ENCODE measurements at regions not wholly inside any gene's neighbourhood (a gene's known extent, or its start where the extent isn't known, plus 50 kb on each side); places are given as distances from the start of the nearest gene placed in this dataset.
"Not testable (repeated sequence)": the region's sequence is repeated elsewhere in the genome, so short reads cannot be mapped to it uniquely, and the experiment has no call there.

- DNase-seq (ENCODE audit: low read depth, low spot score): no peak
Observed at GRCh38 chr17:51435171-51435552, 174.8 kb downstream of the UTP18 start.

GRCh38 chr17:51435641-51436091, 175.3 kb downstream of the UTP18 start:
- DNase-seq (ENCODE audit: low read depth, low spot score): peak; percentile 7

DNA sequence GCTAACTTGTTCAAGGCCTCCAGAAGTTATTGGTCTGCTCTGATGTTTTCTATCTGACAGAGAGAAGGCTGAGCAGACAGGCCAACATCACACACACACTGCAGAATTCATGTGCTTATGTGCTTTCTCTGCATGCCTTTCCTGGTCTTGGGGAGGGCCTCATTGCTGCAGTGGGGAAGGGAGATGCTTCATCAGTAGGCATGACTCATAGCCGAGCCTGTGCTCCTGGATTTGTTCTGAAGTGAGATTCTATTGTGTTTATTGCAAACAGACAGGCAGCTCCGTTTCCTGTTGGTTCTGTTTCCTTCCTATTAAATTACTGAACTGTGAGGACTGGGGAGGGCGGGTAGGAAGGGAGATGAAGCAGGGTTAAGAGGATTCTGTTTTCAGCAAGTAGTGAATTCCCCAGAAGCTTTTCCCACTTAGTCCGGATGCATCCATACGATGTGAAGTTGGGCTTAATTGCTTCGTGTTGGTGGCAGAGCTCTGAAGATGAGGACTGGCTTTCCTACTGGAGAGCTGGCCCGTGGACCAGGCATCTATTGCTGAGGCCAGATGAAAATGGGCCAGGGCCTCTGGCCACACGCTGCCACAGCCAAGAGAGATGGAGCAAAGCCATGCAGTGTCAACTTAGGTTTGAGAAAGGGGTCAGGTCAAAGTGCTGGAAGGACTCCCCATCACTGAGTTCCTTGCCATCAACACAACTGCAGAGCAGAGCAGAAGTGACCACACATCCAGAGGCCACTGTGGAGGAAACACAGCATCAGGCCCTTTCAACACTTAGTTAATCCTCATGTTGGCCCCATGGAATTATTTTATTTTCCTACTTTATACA, 179.3 kb downstream of the UTP18 start:
- DNase-seq (ENCODE audit: low read depth, low spot score): no peak

GRCh38 chr17:51441431-51441830, 181.1 kb downstream of the UTP18 start:
- no peak for DNase-seq (ENCODE audit: low read depth, low spot score)

DNA sequence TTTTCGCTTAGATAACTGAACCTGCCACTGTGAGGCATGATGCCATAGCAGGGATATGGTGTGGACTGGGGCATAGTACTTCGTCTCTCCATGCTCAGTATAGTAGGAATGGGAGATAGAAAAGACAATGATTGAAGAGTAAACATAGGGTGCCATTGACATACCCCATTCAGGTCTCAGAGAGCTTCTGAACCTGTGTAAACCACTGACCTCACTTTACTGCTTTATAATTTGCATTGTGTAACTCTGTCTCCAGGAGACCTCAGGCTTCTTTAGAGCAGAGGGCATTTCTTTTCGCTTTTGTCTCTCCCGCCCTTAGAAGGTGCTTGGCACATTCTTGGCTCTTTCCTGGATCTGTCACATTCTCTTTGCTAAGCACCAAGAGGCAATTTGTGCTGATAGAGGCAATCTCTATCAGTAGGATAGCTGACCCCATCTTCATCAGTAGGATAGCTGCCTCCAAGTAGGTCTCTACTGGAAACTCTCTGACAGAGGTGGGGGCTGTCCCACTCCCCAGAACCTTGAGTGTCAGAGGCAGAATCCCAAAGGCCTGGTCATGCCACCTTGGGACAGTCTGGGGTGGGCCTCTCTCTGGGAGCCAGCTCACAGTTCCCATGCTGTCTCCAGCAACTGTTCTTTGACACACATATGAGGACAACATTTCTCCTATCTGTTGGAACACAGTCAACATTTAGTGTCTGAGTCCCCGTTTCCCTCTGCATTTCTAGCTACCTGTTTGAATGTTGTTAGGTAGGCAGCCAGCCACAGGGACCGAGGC, 181.9 kb downstream of the UTP18 start:
- DNase-seq (ENCODE audit: low read depth, low spot score): no peak

DNA sequence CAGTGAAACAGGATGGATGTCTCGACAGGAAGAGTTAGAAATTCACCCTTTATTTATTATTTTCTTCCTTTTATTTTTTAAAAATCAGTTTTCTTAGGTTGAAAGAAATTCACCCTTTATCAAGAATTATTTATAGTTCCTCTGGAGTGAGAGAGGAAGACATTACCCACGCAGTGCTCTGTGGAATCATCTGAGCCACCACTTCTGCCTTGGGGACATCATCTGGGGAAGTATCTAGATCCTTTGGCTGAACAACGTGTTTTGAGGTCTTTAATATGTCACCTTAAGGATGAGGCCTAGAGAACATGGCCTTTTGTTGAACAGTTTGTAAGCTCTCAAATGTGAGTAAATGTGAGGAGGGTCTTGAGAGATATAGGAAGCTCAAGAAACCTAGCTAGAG, 183.3 kb downstream of the UTP18 start:
- DNase-seq (ENCODE audit: low read depth, low spot score): no peak

DNA sequence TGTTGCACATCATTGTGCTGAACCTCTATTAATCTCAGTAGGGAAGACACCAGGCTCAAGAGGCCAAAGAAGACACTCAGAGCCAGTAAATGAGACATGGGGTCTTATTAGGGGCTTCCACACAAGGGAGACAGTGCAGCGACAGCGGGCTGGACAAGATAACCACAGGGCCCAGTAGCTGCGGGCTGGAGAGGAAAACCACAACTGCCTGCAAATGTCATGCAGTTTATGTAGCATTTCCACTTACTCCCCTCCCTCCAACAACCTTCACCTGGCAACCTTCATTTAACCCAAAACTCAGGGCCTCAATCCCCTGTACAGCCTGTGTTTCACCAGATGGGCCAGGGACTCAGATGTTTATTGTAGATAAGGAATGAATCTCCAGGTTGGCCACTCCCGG, 185.6 kb downstream of the UTP18 start:
- DNase-seq (ENCODE audit: low read depth, low spot score): no peak

DNA sequence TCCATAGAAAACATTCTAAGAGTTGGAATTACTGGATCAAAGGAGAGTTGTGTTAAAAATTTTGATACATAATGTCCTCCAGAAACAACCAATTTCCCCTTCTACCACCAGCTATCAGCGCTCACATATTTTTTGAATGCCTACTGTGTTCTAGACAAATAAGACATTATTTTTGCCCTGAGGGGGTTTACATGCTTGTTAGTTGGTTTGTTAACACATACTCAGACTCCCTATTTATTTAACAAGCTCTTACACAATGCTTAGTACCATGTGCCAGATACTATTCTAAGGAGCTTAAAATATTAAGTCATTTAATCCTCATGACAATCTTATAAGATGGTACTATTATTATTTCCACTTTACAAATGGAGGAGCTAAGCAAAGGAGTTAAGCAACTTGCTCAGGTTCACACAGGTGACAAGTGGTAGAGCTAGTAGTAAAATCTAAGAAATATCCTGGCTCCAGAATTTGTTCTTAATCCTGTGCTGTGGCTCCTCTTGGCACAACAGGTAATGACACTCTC, 194.2 kb downstream of the UTP18 start:
- DNase-seq (ENCODE audit: low read depth, low spot score): no peak

GRCh38 chr17:51455211-51455610, 194.9 kb downstream of the UTP18 start:
- DNase-seq (ENCODE audit: low read depth, low spot score): no peak

GRCh38 chr17:51455931-51456330, 195.6 kb downstream of the UTP18 start:
- no peak for DNase-seq (ENCODE audit: low read depth, low spot score)

- no peak for DNase-seq (ENCODE audit: low read depth, low spot score)
Observed at GRCh38 chr17:51456942-51457341, 196.6 kb downstream of the UTP18 start.

DNA sequence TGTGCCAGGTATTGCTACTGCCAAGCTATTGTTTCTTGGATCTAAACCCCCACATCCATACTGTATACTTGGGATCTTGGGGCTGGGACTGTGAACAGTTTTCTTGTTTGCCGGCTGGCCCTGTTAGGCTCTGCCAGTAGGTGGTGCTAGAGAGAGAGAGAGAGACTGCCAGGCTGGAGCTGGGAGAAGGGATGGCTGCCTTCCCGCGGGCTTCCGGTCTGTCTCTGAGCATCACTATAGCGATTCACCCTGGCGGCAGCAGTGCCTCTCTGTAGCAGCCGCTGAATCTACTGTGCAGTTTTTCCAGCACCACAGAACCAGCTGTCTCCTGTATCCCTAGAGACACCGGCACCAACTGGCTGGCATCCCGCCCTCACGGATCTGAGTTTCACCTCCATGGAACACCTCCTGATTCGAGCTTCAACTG, 201.2 kb downstream of the UTP18 start:
- no peak for DNase-seq (ENCODE audit: low read depth, low spot score)

DNA sequence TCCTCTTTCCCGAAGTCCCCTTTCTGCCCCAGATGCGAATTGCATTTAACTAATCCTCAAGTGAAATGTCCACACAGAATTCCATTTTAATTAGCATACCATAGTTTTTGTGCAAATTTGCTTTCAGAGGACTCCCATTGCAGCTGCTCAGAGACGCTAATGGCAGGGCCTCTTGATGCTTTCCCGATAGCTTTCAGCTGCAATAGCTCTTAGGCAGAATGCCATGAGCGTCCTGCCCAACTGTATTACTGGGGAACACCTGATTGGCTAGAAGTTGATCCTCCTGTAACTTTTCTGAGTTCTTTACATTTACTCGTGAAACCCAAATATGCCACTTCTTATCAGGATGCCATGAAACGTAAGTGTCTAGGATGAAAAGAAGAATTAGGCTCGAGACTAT, 203.0 kb downstream of the UTP18 start:
- DNase-seq (ENCODE audit: low read depth, low spot score): no peak

DNA sequence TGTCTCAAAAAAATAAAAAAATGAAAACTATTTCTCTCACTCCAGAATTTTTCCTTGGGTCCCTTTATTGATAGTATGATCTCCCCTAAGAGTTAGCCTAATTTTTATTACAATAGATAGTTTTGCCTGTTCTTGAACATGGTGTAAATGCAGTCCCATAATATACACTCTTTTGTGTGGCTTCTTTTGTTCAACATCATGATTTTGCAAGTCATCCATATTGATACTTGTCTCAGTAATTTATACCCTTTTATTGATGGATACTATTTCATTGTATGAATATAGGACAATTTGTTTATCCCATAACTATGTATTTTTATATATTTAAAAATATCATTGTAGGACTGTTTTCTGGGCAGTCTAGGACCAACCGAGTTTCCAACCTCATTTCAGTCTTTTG, 207.0 kb downstream of the UTP18 start:
- no peak for DNase-seq (ENCODE audit: low read depth, low spot score)

DNA sequence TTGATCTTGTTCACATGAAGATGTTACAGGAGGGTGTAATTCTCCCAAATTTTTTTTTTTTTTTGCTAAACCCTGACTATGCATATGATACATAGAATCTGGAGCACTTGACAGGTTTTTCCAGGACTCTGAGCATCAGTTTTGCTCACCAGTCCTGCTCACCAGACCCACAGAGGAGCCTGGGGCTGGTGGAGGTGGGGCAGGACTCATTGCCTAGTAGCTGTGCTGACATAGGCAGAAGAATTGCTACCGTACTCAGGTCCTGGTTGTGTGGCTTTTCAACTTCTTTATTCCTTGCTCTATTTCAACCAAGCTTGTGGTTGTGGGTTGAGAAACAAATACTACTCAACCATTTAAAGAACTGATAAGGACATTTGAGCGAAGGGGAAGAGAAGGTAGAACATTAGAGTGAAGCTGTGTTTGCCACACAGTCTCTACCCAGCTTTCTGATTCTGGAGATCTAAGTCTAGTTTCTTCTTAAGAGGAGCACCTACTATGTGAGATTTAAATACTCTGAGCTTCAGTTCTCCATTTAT, 212.4 kb downstream of the UTP18 start:
- no peak for DNase-seq (ENCODE audit: low read depth, low spot score)

DNA sequence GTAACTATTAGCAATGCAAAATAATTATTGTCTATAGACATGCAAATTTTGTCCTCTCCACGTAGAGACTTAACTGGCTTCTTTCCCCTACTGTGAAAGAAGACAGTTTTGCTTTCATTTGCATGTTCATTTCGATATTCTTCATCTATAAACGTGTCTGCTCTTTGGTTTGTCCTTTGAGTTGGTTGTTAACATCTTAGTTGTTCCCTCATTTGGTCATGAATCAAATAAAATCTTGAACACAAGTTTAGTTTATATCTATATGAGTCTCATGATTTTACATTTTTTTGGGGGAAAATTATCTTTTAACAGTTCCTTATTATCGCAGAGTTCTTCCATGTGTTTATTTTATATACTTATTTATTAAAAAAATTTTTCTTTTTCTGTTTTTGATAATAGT, 214.4 kb downstream of the UTP18 start:
- no peak for DNase-seq (ENCODE audit: low read depth, low spot score)

GRCh38 chr17:51475730-51476129, 215.4 kb downstream of the UTP18 start:
- DNase-seq (ENCODE audit: low read depth, low spot score): no peak

- no peak for DNase-seq (ENCODE audit: low read depth, low spot score)
Observed at GRCh38 chr17:51479303-51479702, 219.0 kb downstream of the UTP18 start.

DNA sequence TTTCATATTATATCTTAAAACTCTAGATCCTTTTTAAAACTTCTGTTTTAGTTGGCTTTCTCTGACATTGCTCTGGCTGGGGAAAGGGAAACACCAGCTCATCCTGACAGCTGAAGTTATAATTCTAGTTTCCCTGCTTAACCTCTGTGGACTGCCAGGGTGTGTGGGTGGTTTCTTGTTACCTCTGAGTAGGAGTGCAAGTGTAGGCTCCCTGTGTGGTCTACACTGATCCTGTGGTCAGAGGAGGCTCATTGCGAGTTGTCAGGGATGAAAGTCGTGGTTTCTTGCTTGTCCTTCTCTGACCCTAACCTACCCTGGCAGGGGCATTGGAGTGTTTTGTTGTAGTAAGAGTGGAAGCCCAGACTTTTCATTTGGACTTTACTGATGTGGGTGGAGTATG, 221.0 kb downstream of the UTP18 start:
- no peak for DNase-seq (ENCODE audit: low read depth, low spot score)

DNA sequence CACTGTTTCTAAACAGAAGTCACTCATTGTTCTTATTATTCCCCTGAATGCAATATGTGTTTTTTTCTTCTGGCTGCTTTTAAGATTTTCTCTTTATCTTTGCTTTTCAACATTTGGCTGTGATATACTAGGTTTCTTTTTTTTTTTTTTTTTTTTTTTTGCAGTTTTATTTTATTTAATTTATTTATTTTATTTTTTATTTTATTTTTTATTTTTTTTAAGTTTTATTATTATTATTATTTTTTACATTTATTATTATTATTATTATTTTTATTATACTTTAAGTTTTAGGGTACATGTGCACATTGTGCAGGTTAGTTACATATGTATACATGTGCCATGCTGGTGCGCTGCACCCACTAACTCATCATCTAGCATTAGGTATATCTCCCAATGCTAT, 221.9 kb downstream of the UTP18 start:
- DNase-seq (ENCODE audit: low read depth, low spot score): not testable (repeated sequence)

DNA sequence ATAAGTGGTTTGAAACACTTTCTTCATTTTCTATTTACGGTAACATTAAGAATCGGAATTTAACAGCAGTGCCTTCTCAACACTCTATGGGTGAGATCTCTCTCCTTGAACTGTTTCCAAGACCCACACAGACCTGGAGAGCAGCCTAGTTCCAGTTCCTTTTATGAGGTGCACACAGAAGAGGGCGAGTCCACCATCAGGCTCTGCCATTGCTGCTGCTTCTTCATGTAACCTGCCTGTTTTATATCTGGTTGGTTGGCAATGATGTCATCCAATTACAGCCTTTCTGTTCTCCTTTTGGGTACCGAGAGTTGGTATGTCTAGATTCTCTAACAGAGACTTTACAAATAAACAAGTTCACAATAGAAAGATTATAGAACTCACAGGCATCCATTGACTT, 225.7 kb downstream of the UTP18 start:
- DNase-seq (ENCODE audit: low read depth, low spot score): no peak

GRCh38 chr17:51486885-51487520, 226.7 kb downstream of the UTP18 start:
- DNase-seq (ENCODE audit: low read depth, low spot score): no peak
